H9 (cell line): ENCODE measurements at regions not wholly inside any gene's neighbourhood (a gene's known extent, or its start where the extent isn't known, plus 50 kb on each side); places are given as distances from the start of the nearest gene placed in this dataset.
A peak's percentile ranks its signal among the peaks of the same experiment; 100 is the strongest.

Experiments used
- DNase-seq: peaks from one replicate; pipeline ENCODE4 v3.0.0-alpha.2; 2017
- H2AFZ ChIP-seq: one replicate; pipeline ENCODE4 v1.6.1; 2013; ENCODE audit warnings: mild to moderate bottlenecking, low read length, control low read depth, moderate library complexity
- H2AK5ac ChIP-seq: 2 replicates; pipeline ENCODE4 v1.6.1; 2013; ENCODE audit warnings: low read length, control low read depth, mixed read lengths; ENCODE audit not compliant: insufficient read length
- H2BK120ac ChIP-seq: one replicate; pipeline ENCODE4 v1.6.1; 2013; ENCODE audit warnings: low read depth, mild to moderate bottlenecking, low read length, control low read depth, inconsistent platforms; ENCODE audit not compliant: poor library complexity, severe bottlenecking
- H2BK12ac ChIP-seq: 2 replicates; pipeline ENCODE4 v1.6.1; 2013; ENCODE audit warnings: low read length, control low read depth, mixed read lengths, low read depth; ENCODE audit not compliant: insufficient read length
- H2BK15ac ChIP-seq: 2 replicates; pipeline ENCODE4 v1.6.1; 2013; ENCODE audit warnings: low read depth, low read length, control low read depth
- H2BK20ac ChIP-seq: one replicate; pipeline ENCODE4 v1.6.1; 2013; ENCODE audit warnings: low read depth, mild to moderate bottlenecking, low read length, control low read depth, inconsistent platforms; ENCODE audit not compliant: poor library complexity, severe bottlenecking
- H2BK5ac ChIP-seq: 2 replicates; pipeline ENCODE4 v1.6.1; 2013; ENCODE audit warnings: low read length, control low read depth, mixed read lengths; ENCODE audit not compliant: insufficient read length
- H3K14ac ChIP-seq: 2 replicates; pipeline ENCODE4 v1.6.1; 2013; ENCODE audit warnings: low read length, control low read depth; ENCODE audit not compliant: insufficient read depth
- H3K18ac ChIP-seq: 2 replicates; pipeline ENCODE4 v1.6.1; 2013; ENCODE audit warnings: low read depth, mild to moderate bottlenecking, mixed read lengths, low read length, control low read depth; ENCODE audit not compliant: insufficient read length
- H3K23ac ChIP-seq: 2 replicates; pipeline ENCODE4 v1.6.1; 2013; ENCODE audit warnings: low read length, control low read depth, mixed read lengths, low read depth; ENCODE audit not compliant: insufficient read length
- H3K23me2 ChIP-seq: 2 replicates; pipeline ENCODE4 v1.6.1; 2013; ENCODE audit warnings: low read depth, mild to moderate bottlenecking, mixed read lengths, low read length, control low read depth; ENCODE audit not compliant: insufficient read length, poor library complexity, severe bottlenecking
- H3K27ac ChIP-seq: 2 replicates; pipeline ENCODE4 v1.5.1; 2013; ENCODE audit warnings: low read length, control low read depth, mixed read lengths, low read depth; ENCODE audit not compliant: insufficient read length
- H3K27me3 ChIP-seq: 2 replicates; pipeline ENCODE4 v1.6.1; 2013; ENCODE audit warnings: low read length, control low read depth, inconsistent platforms; ENCODE audit not compliant: insufficient read depth
- H3K4ac ChIP-seq: 2 replicates; pipeline ENCODE4 v1.6.1; 2013; ENCODE audit warnings: low read depth, mild to moderate bottlenecking, control low read depth, inconsistent platforms, low read length, moderate library complexity
- H3K4me1 ChIP-seq: 2 replicates; pipeline ENCODE4 v1.6.1; 2013; ENCODE audit warnings: low read length, control low read depth, inconsistent platforms; ENCODE audit not compliant: insufficient read depth
- H3K4me2 ChIP-seq: 2 replicates; pipeline ENCODE4 v1.6.1; 2013; ENCODE audit warnings: low read length, control low read depth, mixed read lengths; ENCODE audit not compliant: insufficient read length, insufficient read depth
- H3K56ac ChIP-seq: 2 replicates; pipeline ENCODE4 v1.6.1; 2013; ENCODE audit warnings: low read depth, mild to moderate bottlenecking, mixed read lengths, low read length, control low read depth; ENCODE audit not compliant: insufficient read length
- H3K79me1 ChIP-seq: 2 replicates; pipeline ENCODE4 v1.6.1; 2013; ENCODE audit warnings: low read depth, mild to moderate bottlenecking, moderate library complexity, low read length, control low read depth, inconsistent platforms; ENCODE audit not compliant: insufficient read depth, poor library complexity, severe bottlenecking
- H3K79me2 ChIP-seq: 2 replicates; pipeline ENCODE4 v1.6.1; 2013; ENCODE audit warnings: low read length, control low read depth, inconsistent platforms; ENCODE audit not compliant: insufficient read depth
- H3K9ac ChIP-seq: 2 replicates; pipeline ENCODE4 v1.6.1; 2013; ENCODE audit warnings: low read length, control low read depth, mixed read lengths; ENCODE audit not compliant: insufficient read length; ENCODE audit errors: extremely low read depth
- H3K9me3 ChIP-seq: one replicate; pipeline ENCODE4 v1.6.1; 2013; ENCODE audit warnings: low read depth, low read length, inconsistent platforms; ENCODE audit not compliant: control insufficient read depth
- H3T11ph ChIP-seq: one replicate; pipeline ENCODE4 v1.6.1; 2013; ENCODE audit warnings: mild to moderate bottlenecking, low read length, control low read depth, inconsistent platforms
- H4K20me1 ChIP-seq: one replicate; pipeline ENCODE4 v1.6.1; 2013; ENCODE audit not compliant: control insufficient read depth, insufficient read length, insufficient read depth
- H4K5ac ChIP-seq: 2 replicates; pipeline ENCODE4 v1.6.1; 2013; ENCODE audit warnings: low read depth, mild to moderate bottlenecking, mixed read lengths, low read length, control low read depth; ENCODE audit not compliant: insufficient read length
- H4K8ac ChIP-seq: replicated peaks from 2 replicates; pipeline ENCODE4 v1.6.1; 2013; ENCODE audit warnings: low read length, control low read depth, mixed read lengths, low read depth; ENCODE audit not compliant: insufficient read length
- H4K91ac ChIP-seq: 2 replicates; pipeline ENCODE4 v1.6.1; 2013; ENCODE audit warnings: low read depth, mild to moderate bottlenecking, moderate library complexity, mixed read lengths, low read length, control low read depth; ENCODE audit not compliant: insufficient read length
- H3K27ac Mint-ChIP-seq, 3 experiments: 2 replicates in 2 of 3; 3 replicates in 1 of 3; pipeline ENCODE4 v1.8.0; 2020 to 2021; ENCODE audit warnings: mixed read lengths in 3 of 3, mild to moderate bottlenecking in 1 of 3, moderate library complexity in 1 of 3
- H3K27me3 Mint-ChIP-seq: 2 replicates; pipeline ENCODE4 v1.8.0; 2021; ENCODE audit warnings: low read depth, mild to moderate bottlenecking, moderate library complexity, mixed read lengths
- H3K36me3 Mint-ChIP-seq, 3 experiments: 2 replicates in 2 of 3; 3 replicates in 1 of 3; pipeline ENCODE4 v1.8.0; 2020 to 2021; ENCODE audit warnings: low read depth in 3 of 3, mixed read lengths in 3 of 3; ENCODE audit not compliant: insufficient read depth in 1 of 3
- H3K4me1 Mint-ChIP-seq, 2 experiments: 2 replicates each; pipeline ENCODE4 v1.8.0; 2020; ENCODE audit warnings: mixed read lengths in 2 of 2
- H3K4me3 Mint-ChIP-seq, 2 experiments: 2 replicates in 1 of 2; 3 replicates in 1 of 2; pipeline ENCODE4 v1.8.0; 2020 to 2021; ENCODE audit warnings: mild to moderate bottlenecking in 2 of 2, mixed read lengths in 2 of 2, moderate library complexity in 1 of 2
- H3K9me3 Mint-ChIP-seq, 2 experiments: 2 replicates in 1 of 2; 3 replicates in 1 of 2; pipeline ENCODE4 v1.8.0; 2020; ENCODE audit warnings: mild to moderate bottlenecking in 2 of 2, mixed read lengths in 2 of 2, moderate library complexity in 1 of 2
- WGBS: extraction: QIAGEN DNeasy Blood & Tissue Kit; methylation state at CpG from one replicate; pipeline ENCODE4 v1.1.7; 2013; ENCODE audit warnings: missing lambda C conversion rate, low lambda C conversion rate, mixed read lengths; ENCODE audit not compliant: insufficient read length; ENCODE audit errors: extremely low coverage; 5-methylcytosine and 5-hydroxymethylcytosine counted together
- TF ChIP-seq, protein P1 (sequence below): fragments of 200-600 bp; sonication (generic); conservative IDR thresholded peaks from 3 replicates; pipeline ENCODE4 v1.8.0; 2021; ENCODE audit warnings: antibody characterized with exemption, mild to moderate bottlenecking

DNA sequence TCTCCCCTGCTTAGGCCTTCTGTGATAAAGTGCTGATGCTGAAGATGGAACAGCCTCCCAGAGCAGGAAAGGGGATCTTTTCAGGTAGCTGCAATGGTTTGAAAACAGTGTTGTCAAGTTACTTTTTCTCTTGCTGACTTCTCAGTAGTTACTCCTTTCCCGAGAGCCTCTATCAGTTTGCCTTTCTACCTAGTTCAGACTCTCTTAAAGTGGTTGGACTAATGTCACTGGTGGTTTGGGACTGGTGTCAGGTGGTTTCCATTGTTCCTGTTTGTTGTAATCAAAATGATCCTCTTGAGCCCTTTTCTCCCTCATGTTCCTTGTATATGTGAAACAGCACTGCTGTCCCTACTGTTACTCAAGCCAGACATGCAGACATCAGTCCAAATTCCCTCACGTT, 91.4 kb downstream of the FAM217A start:
- Histone ChIP-seq H3K18ac (no peak overlapping the region), H3K23me2 (no peaks in the 10 kb centered on the region), H4K5ac (no peak overlapping the region), H2BK12ac (no peak overlapping the region), H3K56ac (no peak overlapping the region), H3K79me2 (no peaks in the 10 kb centered on the region), H4K8ac (no peak overlapping the region), H3K4me2 (no peak overlapping the region), H4K20me1 (no peaks in the 10 kb centered on the region), H3K9ac (no peak overlapping the region), H3K14ac (no peak overlapping the region), H2BK120ac (no peak overlapping the region), H3K9me3 (no peaks in the 10 kb centered on the region), H2BK5ac (no peak overlapping the region), H3K27me3 (no peaks in the 10 kb centered on the region), H3T11ph (no peak overlapping the region), H2BK15ac (no peak overlapping the region), H3K4me1 (peaks cover 12% of the 10 kb centered on the region), H3K79me1 (no peaks in the 10 kb centered on the region), H2BK20ac (no peak overlapping the region), H2AK5ac (no peak overlapping the region), H4K91ac (no peak overlapping the region), H3K23ac (no peak overlapping the region), H3K4ac (no peak overlapping the region), H2AFZ (no peak overlapping the region), H3K27ac (no peak overlapping the region)
- WGBS = no CpG with 5 or more reads among the region's 2 CpGs
- Mint-ChIP-seq H3K9me3 (no peaks in the 10 kb centered on the region), H3K36me3 (peaks cover 0 to 8% (median 4%) of the 10 kb centered on the region in 3 experiments; a peak in 2 of 7 replicates), H3K4me3 (no peak overlapping the region), H3K4me1 (peaks cover 44 to 47% of the 10 kb centered on the region in 2 experiments), H3K27me3 (no peaks in the 10 kb centered on the region), H3K27ac (peak overlapping the region in 2 of 3 experiments; percentile 5 to 31; a peak in 4 of 7 replicates)
- DNase-seq = no peak
- TF ChIP-seq, protein P1, sequence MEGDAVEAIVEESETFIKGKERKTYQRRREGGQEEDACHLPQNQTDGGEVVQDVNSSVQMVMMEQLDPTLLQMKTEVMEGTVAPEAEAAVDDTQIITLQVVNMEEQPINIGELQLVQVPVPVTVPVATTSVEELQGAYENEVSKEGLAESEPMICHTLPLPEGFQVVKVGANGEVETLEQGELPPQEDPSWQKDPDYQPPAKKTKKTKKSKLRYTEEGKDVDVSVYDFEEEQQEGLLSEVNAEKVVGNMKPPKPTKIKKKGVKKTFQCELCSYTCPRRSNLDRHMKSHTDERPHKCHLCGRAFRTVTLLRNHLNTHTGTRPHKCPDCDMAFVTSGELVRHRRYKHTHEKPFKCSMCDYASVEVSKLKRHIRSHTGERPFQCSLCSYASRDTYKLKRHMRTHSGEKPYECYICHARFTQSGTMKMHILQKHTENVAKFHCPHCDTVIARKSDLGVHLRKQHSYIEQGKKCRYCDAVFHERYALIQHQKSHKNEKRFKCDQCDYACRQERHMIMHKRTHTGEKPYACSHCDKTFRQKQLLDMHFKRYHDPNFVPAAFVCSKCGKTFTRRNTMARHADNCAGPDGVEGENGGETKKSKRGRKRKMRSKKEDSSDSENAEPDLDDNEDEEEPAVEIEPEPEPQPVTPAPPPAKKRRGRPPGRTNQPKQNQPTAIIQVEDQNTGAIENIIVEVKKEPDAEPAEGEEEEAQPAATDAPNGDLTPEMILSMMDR = no peak
